H1 (cell line): ENCODE measurements at regions not wholly inside any gene's neighbourhood (a gene's known extent, or its start where the extent isn't known, plus 50 kb on each side); places are given as distances from the start of the nearest gene placed in this dataset.

Source experiments
- ASH2L ChIP-seq: fragments of 200-600, 300-600 bp; sonication (generic); IDR thresholded peaks from one replicate; pipeline ENCODE4 v1.7.1; 2017; ENCODE audit warnings: low read length
- BCL11A ChIP-seq, 2 experiments: IDR thresholded peaks; one replicate each; pipeline ENCODE4 v1.6.1; 2011; ENCODE audit warnings: low read depth in 2 of 2, low read length in 2 of 2, mild to moderate bottlenecking in 2 of 2
- CBX5 ChIP-seq: fragments of 300-800, 300-1000 bp; sonication (generic); IDR thresholded peaks from 2 replicates; pipeline ENCODE4 v1.7.1; 2016; ENCODE audit warnings: antibody characterized with exemption, low read length, low read depth
- CEBPB ChIP-seq: IDR thresholded peaks from 2 replicates; pipeline ENCODE4 v1.6.1; 2012; ENCODE audit warnings: low read depth, low read length
- CHD1 ChIP-seq: IDR thresholded peaks from 2 replicates; pipeline ENCODE4 v1.6.1; 2012; ENCODE audit warnings: low read depth, low read length, improper control_type of control experiment
- CREB1 ChIP-seq: IDR thresholded peaks from 2 replicates; pipeline ENCODE4 v1.6.1; 2012; ENCODE audit warnings: inconsistent platforms
- CTCF ChIP-seq, 3 experiments: IDR thresholded peaks; 1 replicate in 2 of 3; 2 replicates in 1 of 3; pipeline versions ENCODE4 v1.5.1 to v1.6.1; 2011; ENCODE audit warnings: low read length in 3 of 3, mild to moderate bottlenecking in 3 of 3, inconsistent platforms in 2 of 3, low read depth in 1 of 3, moderate library complexity in 1 of 3; ENCODE audit not compliant: insufficient read depth in 1 of 3; ENCODE audit errors: control extremely low read depth in 1 of 3
- GABPA ChIP-seq: IDR thresholded peaks from 2 replicates; pipeline ENCODE4 v1.6.1; 2011; ENCODE audit warnings: mild to moderate bottlenecking, low read length, moderate library complexity, borderline replicate concordance; ENCODE audit not compliant: insufficient read depth
- PHF8 ChIP-seq: fragments of 200-600 bp; sonication (generic); conservative IDR thresholded peaks from 2 replicates; pipeline ENCODE4 v1.7.1; 2012; ENCODE audit warnings: low read depth, mild to moderate bottlenecking, inconsistent platforms, low read length, moderate library complexity
- RBBP5 ChIP-seq: IDR thresholded peaks from 2 replicates; pipeline ENCODE4 v1.7.1; 2012; ENCODE audit warnings: low read depth, mild to moderate bottlenecking, inconsistent platforms, low read length, moderate library complexity, borderline replicate concordance
- RNF2 ChIP-seq: fragments of 200-900, 300-1000 bp; sonication (generic); IDR thresholded peaks from 2 replicates; pipeline ENCODE4 v1.7.1; 2016; ENCODE audit warnings: borderline replicate concordance, low read depth, mild to moderate bottlenecking, antibody characterized with exemption, low read length; ENCODE audit not compliant: poor library complexity, severe bottlenecking; ENCODE audit errors: missing control alignments
- SRF ChIP-seq: IDR thresholded peaks from 2 replicates; pipeline ENCODE4 v1.6.1; 2011; ENCODE audit warnings: mild to moderate bottlenecking, low read depth, low read length, moderate library complexity
- TEAD4 ChIP-seq: IDR thresholded peaks from 2 replicates; pipeline ENCODE4 v1.6.1; 2012; ENCODE audit warnings: low read depth, low read length, inconsistent platforms, mixed read lengths

- TF ChIP-seq RNF2 (no peak), RBBP5 (no peak), CBX5 (no peak), CHD1 (no peak), PHF8 (no peak), GABPA (no peak), TEAD4 (no peak), CEBPB (no peak), CREB1 (no peak), CTCF (IDR thresholded peaks at IDR 0.05; ENCODE audit: control extremely low read depth in 1 of 3, insufficient read depth in 1 of 3, low read depth in 1 of 3, low read length in 3 of 3) (no peak), SRF (no peak), BCL11A (IDR thresholded peaks at IDR 0.05; ENCODE audit: low read depth in 2 of 2, low read length in 2 of 2) (no peak), ASH2L (no peak)
Measured at GRCh38 chr16:63568164-63568563, 1531.9 kb upstream of the CDH8 start (continued).
